WTC11 (cell line): ENCODE measurements at regions not wholly inside any gene's neighbourhood (a gene's known extent, or its start where the extent isn't known, plus 50 kb on each side); places are given as distances from the start of the nearest gene placed in this dataset.

ENCODE experiments used
- ATAC-seq: fragments of 200-7000 bp; cut with Tn5 transposase; 2 replicates; pipeline ENCODE4 v1.10.0; 2021; ENCODE audit warnings: mild to moderate bottlenecking, moderate library complexity
- CTCF ChIA-PET: fragments of 300-600 bp; sonication (Branson Sonifier 250); formaldehyde crosslinking; loops from one replicate; lab custom pipeline; 2021; ENCODE audit warnings: antibody characterized with exemption; lab: Charles Lee
- POLR2A ChIA-PET: fragments of 350-600 bp; sonication (Branson Sonifier 250); formaldehyde crosslinking; loops from one replicate; lab custom pipeline; 2021; ENCODE audit warnings: antibody characterized with exemption; lab: Charles Lee
- DNase-seq: peaks from one replicate; pipeline ENCODE4 v3.0.0; 2021; ENCODE audit warnings: low spot score
- H3K27ac Mint-ChIP-seq: 2 replicates; pipeline ENCODE4 v1.8.0; 2021; ENCODE audit warnings: mixed read lengths
- H3K27me3 Mint-ChIP-seq: 2 replicates; pipeline ENCODE4 v1.8.0; 2021; ENCODE audit warnings: low read depth, mild to moderate bottlenecking, moderate library complexity, mixed read lengths
- H3K36me3 Mint-ChIP-seq: 2 replicates; pipeline ENCODE4 v1.8.0; 2021; ENCODE audit warnings: mixed read lengths
- H3K4me1 Mint-ChIP-seq: 2 replicates; pipeline ENCODE4 v1.8.0; 2022; ENCODE audit warnings: mixed read lengths
- H3K4me3 Mint-ChIP-seq: 2 replicates; pipeline ENCODE4 v1.8.0; 2021; ENCODE audit warnings: mild to moderate bottlenecking, moderate library complexity, mixed read lengths
- H3K9me3 Mint-ChIP-seq: 2 replicates; pipeline ENCODE4 v1.8.0; 2021; ENCODE audit warnings: mixed read lengths
- ATF1 ChIP-seq: sonication (generic); formaldehyde crosslinking; IDR thresholded peaks from 2 replicates; pipeline ENCODE4 v1.8.1; 2023; ENCODE audit warnings: mild to moderate bottlenecking, moderate library complexity, missing genetic modification reagents
- ESRRA ChIP-seq: sonication (generic); formaldehyde crosslinking; IDR thresholded peaks from 2 replicates; pipeline ENCODE4 v1.8.1; 2022; ENCODE audit warnings: mild to moderate bottlenecking, missing genetic modification reagents, borderline replicate concordance
- ETV6 ChIP-seq: sonication (generic); formaldehyde crosslinking; IDR thresholded peaks from 2 replicates; pipeline ENCODE4 v1.8.1; 2022; ENCODE audit warnings: mild to moderate bottlenecking, missing genetic modification reagents
- FOXJ3 ChIP-seq: sonication (generic); formaldehyde crosslinking; IDR thresholded peaks from 2 replicates; pipeline ENCODE4 v1.9.0; 2021; ENCODE audit warnings: missing genetic modification reagents, mild to moderate bottlenecking, borderline replicate concordance
- FOXK1 ChIP-seq: sonication (generic); formaldehyde crosslinking; IDR thresholded peaks from 2 replicates; pipeline ENCODE4 v1.8.0; 2022; ENCODE audit warnings: mild to moderate bottlenecking, moderate library complexity, missing genetic modification reagents
- FOXP4 ChIP-seq: sonication (generic); formaldehyde crosslinking; IDR thresholded peaks from 2 replicates; pipeline ENCODE4 v1.8.0; 2022; ENCODE audit warnings: mild to moderate bottlenecking, missing genetic modification reagents
- GRHL2 ChIP-seq: fragments of 250-450 bp; sonication (Bioruptor Pico); IDR thresholded peaks from 2 replicates; pipeline ENCODE4 v1.8.0; 2022; ENCODE audit warnings: mild to moderate bottlenecking, moderate library complexity; ENCODE audit not compliant: insufficient replicate concordance, severe bottlenecking
- NFATC4 ChIP-seq: fragments of 250-450 bp; sonication (Bioruptor Pico); IDR thresholded peaks from 2 replicates; pipeline ENCODE4 v1.9.0; 2021; ENCODE audit warnings: mild to moderate bottlenecking
- NFE2L1 ChIP-seq: sonication (generic); formaldehyde crosslinking; IDR thresholded peaks from 2 replicates; pipeline ENCODE4 v1.8.1; 2023; ENCODE audit warnings: missing genetic modification reagents
- NFYB ChIP-seq: sonication (generic); formaldehyde crosslinking; conservative IDR thresholded peaks from 2 replicates; pipeline ENCODE4 v1.8.0; 2022; ENCODE audit warnings: low read depth, missing genetic modification reagents
- NR1H2 ChIP-seq: sonication (generic); formaldehyde crosslinking; IDR thresholded peaks from 2 replicates; pipeline ENCODE4 v1.9.0; 2021; ENCODE audit warnings: mild to moderate bottlenecking, moderate library complexity, missing genetic modification reagents
- OVOL2 ChIP-seq: fragments of 250-450 bp; sonication (Bioruptor Pico); IDR thresholded peaks from 2 replicates; pipeline ENCODE4 v1.9.0; 2021; ENCODE audit warnings: mild to moderate bottlenecking, borderline replicate concordance
- SMAD4 ChIP-seq: sonication (generic); formaldehyde crosslinking; IDR thresholded peaks from 2 replicates; pipeline ENCODE4 v1.8.0; 2022; ENCODE audit warnings: mild to moderate bottlenecking, missing genetic modification reagents
- TCF7 ChIP-seq: sonication (generic); formaldehyde crosslinking; IDR thresholded peaks from 2 replicates; pipeline ENCODE4 v1.8.0; 2022; ENCODE audit warnings: mild to moderate bottlenecking, low read depth, missing genetic modification reagents, moderate library complexity
- TEAD1 ChIP-seq: sonication (generic); formaldehyde crosslinking; IDR thresholded peaks from 2 replicates; pipeline ENCODE4 v1.8.0; 2022; ENCODE audit warnings: mild to moderate bottlenecking, missing genetic modification reagents
- TEAD4 ChIP-seq: sonication (generic); formaldehyde crosslinking; IDR thresholded peaks from 2 replicates; pipeline ENCODE4 v1.8.0; 2022; ENCODE audit warnings: mild to moderate bottlenecking, missing genetic modification reagents
- ZBTB21 ChIP-seq: sonication (generic); formaldehyde crosslinking; IDR thresholded peaks from 2 replicates; pipeline ENCODE4 v1.8.1; 2023; ENCODE audit warnings: mild to moderate bottlenecking, missing genetic modification reagents, borderline replicate concordance
- ZNF219 ChIP-seq: sonication (generic); formaldehyde crosslinking; IDR thresholded peaks from 2 replicates; pipeline ENCODE4 v1.8.0; 2023; ENCODE audit warnings: missing genetic modification reagents, mild to moderate bottlenecking, borderline replicate concordance
- ZNF416 ChIP-seq: fragments of 250-450 bp; sonication (Bioruptor Pico); IDR thresholded peaks from 2 replicates; pipeline ENCODE4 v1.9.0; 2021; ENCODE audit warnings: mild to moderate bottlenecking, inconsistent platforms
- ZNF671 ChIP-seq: fragments of 250-450 bp; sonication (Bioruptor Pico); IDR thresholded peaks from 2 replicates; pipeline ENCODE4 v1.8.0; 2021; ENCODE audit warnings: mild to moderate bottlenecking
- TF ChIP-seq, protein P1 (sequence below): fragments of 250-450 bp; sonication (Bioruptor Pico); IDR thresholded peaks from 2 replicates; pipeline ENCODE4 v1.8.0; 2021; ENCODE audit warnings: mild to moderate bottlenecking
- TF ChIP-seq, protein P2 (sequence below): sonication (generic); formaldehyde crosslinking; IDR thresholded peaks from 2 replicates; pipeline ENCODE4 v1.8.1; 2022; ENCODE audit warnings: missing genetic modification reagents, borderline replicate concordance
- TF ChIP-seq, protein P3 (sequence below): fragments of 250-450 bp; sonication (Bioruptor Pico); IDR thresholded peaks from 2 replicates; pipeline ENCODE4 v1.9.0; 2021; ENCODE audit warnings: mild to moderate bottlenecking
- TF ChIP-seq, protein P4 (sequence below): fragments of 250-450 bp; sonication (Bioruptor Pico); IDR thresholded peaks from 2 replicates; pipeline ENCODE4 v2.1.2; 2022; ENCODE audit warnings: mild to moderate bottlenecking, moderate library complexity
- TF ChIP-seq, protein P5 (sequence below): sonication (generic); formaldehyde crosslinking; IDR thresholded peaks from 2 replicates; pipeline ENCODE4 v1.8.0; 2023; ENCODE audit warnings: mild to moderate bottlenecking, missing genetic modification reagents

GRCh38 chr18:34509879-34510586, 200.1 kb upstream of the DTNA start:
- no peak for ATAC-seq
- Mint-ChIP-seq H3K27me3 (no peaks in the 10 kb centered on the region), H3K4me3 (no peak overlapping the region), H3K27ac (no peak overlapping the region), H3K36me3 (peaks cover 16% of the 10 kb centered on the region), H3K9me3 (peaks cover 14% of the 10 kb centered on the region), H3K4me1 (peaks cover 19% of the 10 kb centered on the region)
- CTCF ChIA-PET: interaction anchor here (0.6 kb wide), 2 partner anchors 73 to 250 kb away, joined by 3 to 4 read pairs; no protein-coding TSS in a partner anchor
- no peak for DNase-seq
- TF ChIP-seq, protein P1, sequence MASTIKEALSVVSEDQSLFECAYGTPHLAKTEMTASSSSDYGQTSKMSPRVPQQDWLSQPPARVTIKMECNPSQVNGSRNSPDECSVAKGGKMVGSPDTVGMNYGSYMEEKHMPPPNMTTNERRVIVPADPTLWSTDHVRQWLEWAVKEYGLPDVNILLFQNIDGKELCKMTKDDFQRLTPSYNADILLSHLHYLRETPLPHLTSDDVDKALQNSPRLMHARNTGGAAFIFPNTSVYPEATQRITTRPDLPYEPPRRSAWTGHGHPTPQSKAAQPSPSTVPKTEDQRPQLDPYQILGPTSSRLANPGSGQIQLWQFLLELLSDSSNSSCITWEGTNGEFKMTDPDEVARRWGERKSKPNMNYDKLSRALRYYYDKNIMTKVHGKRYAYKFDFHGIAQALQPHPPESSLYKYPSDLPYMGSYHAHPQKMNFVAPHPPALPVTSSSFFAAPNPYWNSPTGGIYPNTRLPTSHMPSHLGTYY (CRISPR knock-in tag): no peak
- no peak for TF ChIP-seq ZNF671 (CRISPR knock-in tag)
- TF ChIP-seq ZBTB21 (CRISPR knock-in tag): no peak
- TF ChIP-seq FOXK1 (CRISPR knock-in tag): no peak
- TF ChIP-seq GRHL2 (CRISPR knock-in tag): no peak
- TF ChIP-seq ESRRA (CRISPR knock-in tag): no peak
- TF ChIP-seq TEAD1 (CRISPR knock-in tag): no peak
- TF ChIP-seq ETV6: no peak
- TF ChIP-seq OVOL2 (CRISPR knock-in tag): no peak
- no peak for TF ChIP-seq ATF1 (CRISPR knock-in tag)
- no peak for TF ChIP-seq FOXP4 (CRISPR knock-in tag)
- TF ChIP-seq, protein P2, sequence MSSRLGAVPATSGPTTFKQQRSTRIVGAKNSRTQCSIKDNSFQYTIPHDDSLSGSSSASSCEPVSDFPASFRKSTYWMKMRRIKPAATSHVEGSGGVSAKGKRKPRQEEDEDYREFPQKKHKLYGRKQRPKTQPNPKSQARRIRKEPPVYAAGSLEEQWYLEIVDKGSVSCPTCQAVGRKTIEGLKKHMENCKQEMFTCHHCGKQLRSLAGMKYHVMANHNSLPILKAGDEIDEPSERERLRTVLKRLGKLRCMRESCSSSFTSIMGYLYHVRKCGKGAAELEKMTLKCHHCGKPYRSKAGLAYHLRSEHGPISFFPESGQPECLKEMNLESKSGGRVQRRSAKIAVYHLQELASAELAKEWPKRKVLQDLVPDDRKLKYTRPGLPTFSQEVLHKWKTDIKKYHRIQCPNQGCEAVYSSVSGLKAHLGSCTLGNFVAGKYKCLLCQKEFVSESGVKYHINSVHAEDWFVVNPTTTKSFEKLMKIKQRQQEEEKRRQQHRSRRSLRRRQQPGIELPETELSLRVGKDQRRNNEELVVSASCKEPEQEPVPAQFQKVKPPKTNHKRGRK (CRISPR knock-in tag): no peak
- no peak for TF ChIP-seq ZNF219 (CRISPR knock-in tag)
- TF ChIP-seq NFATC4: no peak
- TF ChIP-seq NFE2L1 (CRISPR knock-in tag): no peak
- TF ChIP-seq, all 79 proteins: peak for 0
- POLR2A ChIA-PET: no interaction called here

DNA sequence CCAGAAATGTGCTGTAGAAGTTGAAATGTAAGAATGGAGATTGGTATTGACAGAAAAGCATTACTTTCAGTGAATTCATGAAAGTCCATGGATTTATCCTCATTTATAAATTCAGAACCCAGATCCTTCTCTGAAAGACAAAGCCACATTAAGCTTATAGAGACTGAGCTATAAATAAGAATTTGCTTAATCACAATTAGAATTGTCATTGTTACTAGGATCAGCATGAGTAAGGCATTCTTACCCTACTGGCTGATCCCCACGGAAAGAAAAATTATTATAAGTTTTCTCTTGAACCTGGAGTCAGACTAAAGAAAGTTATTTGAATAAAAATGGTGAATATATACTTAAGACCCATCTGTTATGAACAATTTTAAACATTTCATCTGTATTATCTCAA, 199.2 kb upstream of the DTNA start:
- ATAC-seq: no peak
- no peak for DNase-seq
- peaks cover 25% of the 10 kb centered on the region for H3K36me3 Mint-ChIP-seq
- no peak overlapping the region for H3K4me3 Mint-ChIP-seq
- no peak overlapping the region for H3K27ac Mint-ChIP-seq
- no peaks in the 10 kb centered on the region for H3K27me3 Mint-ChIP-seq
- CTCF ChIA-PET: interaction anchor here (1.2 to 1.5 kb wide), 2 partner anchors 18 to 286 kb away, joined by 3 to 4 read pairs; partner anchors contain the start of gene NOL4
- POLR2A ChIA-PET: no interaction called here
- peaks cover 15% of the 10 kb centered on the region for H3K4me1 Mint-ChIP-seq
- H3K9me3 Mint-ChIP-seq: peaks cover 23% of the 10 kb centered on the region
- TF ChIP-seq NFE2L1 (CRISPR knock-in tag) (no peak), FOXJ3 (CRISPR knock-in tag) (no peak), ZNF671 (CRISPR knock-in tag) (no peak), NFYB (CRISPR knock-in tag) (no peak), TCF7 (no peak), NR1H2 (CRISPR knock-in tag) (no peak), TEAD1 (CRISPR knock-in tag) (no peak), ZNF416 (CRISPR knock-in tag) (no peak), SMAD4 (no peak), TEAD4 (no peak)
- TF ChIP-seq, protein P3, sequence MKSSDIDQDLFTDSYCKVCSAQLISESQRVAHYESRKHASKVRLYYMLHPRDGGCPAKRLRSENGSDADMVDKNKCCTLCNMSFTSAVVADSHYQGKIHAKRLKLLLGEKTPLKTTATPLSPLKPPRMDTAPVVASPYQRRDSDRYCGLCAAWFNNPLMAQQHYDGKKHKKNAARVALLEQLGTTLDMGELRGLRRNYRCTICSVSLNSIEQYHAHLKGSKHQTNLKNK (CRISPR knock-in tag): no peak
- TF ChIP-seq, protein P4, sequence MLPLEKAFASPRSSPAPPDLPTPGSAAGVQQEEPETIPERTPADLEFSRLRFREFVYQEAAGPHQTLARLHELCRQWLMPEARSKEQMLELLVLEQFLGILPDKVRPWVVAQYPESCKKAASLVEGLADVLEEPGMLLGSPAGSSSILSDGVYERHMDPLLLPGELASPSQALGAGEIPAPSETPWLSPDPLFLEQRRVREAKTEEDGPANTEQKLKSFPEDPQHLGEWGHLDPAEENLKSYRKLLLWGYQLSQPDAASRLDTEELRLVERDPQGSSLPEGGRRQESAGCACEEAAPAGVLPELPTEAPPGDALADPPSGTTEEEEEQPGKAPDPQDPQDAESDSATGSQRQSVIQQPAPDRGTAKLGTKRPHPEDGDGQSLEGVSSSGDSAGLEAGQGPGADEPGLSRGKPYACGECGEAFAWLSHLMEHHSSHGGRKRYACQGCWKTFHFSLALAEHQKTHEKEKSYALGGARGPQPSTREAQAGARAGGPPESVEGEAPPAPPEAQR: no peak
- TF ChIP-seq, protein P5, sequence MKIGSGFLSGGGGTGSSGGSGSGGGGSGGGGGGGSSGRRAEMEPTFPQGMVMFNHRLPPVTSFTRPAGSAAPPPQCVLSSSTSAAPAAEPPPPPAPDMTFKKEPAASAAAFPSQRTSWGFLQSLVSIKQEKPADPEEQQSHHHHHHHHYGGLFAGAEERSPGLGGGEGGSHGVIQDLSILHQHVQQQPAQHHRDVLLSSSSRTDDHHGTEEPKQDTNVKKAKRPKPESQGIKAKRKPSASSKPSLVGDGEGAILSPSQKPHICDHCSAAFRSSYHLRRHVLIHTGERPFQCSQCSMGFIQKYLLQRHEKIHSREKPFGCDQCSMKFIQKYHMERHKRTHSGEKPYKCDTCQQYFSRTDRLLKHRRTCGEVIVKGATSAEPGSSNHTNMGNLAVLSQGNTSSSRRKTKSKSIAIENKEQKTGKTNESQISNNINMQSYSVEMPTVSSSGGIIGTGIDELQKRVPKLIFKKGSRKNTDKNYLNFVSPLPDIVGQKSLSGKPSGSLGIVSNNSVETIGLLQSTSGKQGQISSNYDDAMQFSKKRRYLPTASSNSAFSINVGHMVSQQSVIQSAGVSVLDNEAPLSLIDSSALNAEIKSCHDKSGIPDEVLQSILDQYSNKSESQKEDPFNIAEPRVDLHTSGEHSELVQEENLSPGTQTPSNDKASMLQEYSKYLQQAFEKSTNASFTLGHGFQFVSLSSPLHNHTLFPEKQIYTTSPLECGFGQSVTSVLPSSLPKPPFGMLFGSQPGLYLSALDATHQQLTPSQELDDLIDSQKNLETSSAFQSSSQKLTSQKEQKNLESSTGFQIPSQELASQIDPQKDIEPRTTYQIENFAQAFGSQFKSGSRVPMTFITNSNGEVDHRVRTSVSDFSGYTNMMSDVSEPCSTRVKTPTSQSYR (CRISPR knock-in tag): no peak
